Cardiac fibroblast (primary cell): ENCODE measurements at regions not wholly inside any gene's neighbourhood (a gene's known extent, or its start where the extent isn't known, plus 50 kb on each side); places are given as distances from the start of the nearest gene placed in this dataset.
"Not testable (repeated sequence)": the region's sequence is repeated elsewhere in the genome, so short reads cannot be mapped to it uniquely, and the experiment has no call there.

Experiments used
- DNase-seq, 2 donors: peaks; one replicate each; pipeline versions ENCODE4 v3.0.0 to v3.0.0-alpha.2; 2010; ENCODE audit warnings: low read depth in 2 of 2
- H3K4me3 ChIP-seq, 2 donors: replicated peaks in 1 of 2; 1 replicate in 1 of 2; 2 replicates in 1 of 2; pipeline ENCODE4 v1.5.1; 2011; ENCODE audit warnings: low read depth in 2 of 2, low read length in 2 of 2, mild to moderate bottlenecking in 2 of 2, moderate library complexity in 1 of 2
- CTCF ChIP-seq: IDR thresholded peaks from one replicate; pipeline ENCODE4 v1.5.1; 2011; ENCODE audit warnings: low read depth, mild to moderate bottlenecking, low read length, inconsistent platforms

GRCh38 chr10:95137990-95138625 is 55.9 kb upstream of the ACSM6 start:
- DNase-seq, H3K4me3 ChIP-seq: not testable (repeated sequence)

- DNase-seq: no peak
- no peak overlapping the region for H3K4me3 ChIP-seq
- no peak for TF ChIP-seq CTCF
These were observed 59.5 kb upstream of the ACSM6 start for GRCh38 chr10:95134490-95134889.

- TF ChIP-seq CTCF: no peak
- no peak for DNase-seq
- no peak overlapping the region for H3K4me3 ChIP-seq
These were observed 60.0 kb upstream of the ACSM6 start for GRCh38 chr10:95133997-95134396.

- DNase-seq: peak; percentile 82 to 84
- TF ChIP-seq CTCF: peak; percentile 79
- H3K4me3 ChIP-seq: no peak overlapping the region
These were observed 60.9 kb upstream of the ACSM6 start for GRCh38 chr10:95133016-95133752.

GRCh38 chr10:95130429-95130828 is 61.1 kb upstream of the CYP2C8 start:
- DNase-seq, H3K4me3 ChIP-seq: not testable (repeated sequence)

GRCh38 chr10:95125582-95125981 is 56.3 kb upstream of the CYP2C8 start:
- no peak overlapping the region for H3K4me3 ChIP-seq
- no peak for DNase-seq
- no peak for TF ChIP-seq CTCF

- no peak for TF ChIP-seq CTCF
- no peak overlapping the region for H3K4me3 ChIP-seq
- DNase-seq: no peak
These were observed 53.4 kb upstream of the CYP2C8 start for GRCh38 chr10:95122736-95123135.

- DNase-seq: peak; percentile 22 to 65
- no peak overlapping the region for H3K4me3 ChIP-seq
- no peak for TF ChIP-seq CTCF
These were observed 52.6 kb upstream of the CYP2C8 start for GRCh38 chr10:95121904-95122303.
